ENCODE measurements at regions not wholly inside any gene's neighbourhood (a gene's known extent, or its start where the extent isn't known, plus 50 kb on each side); places are given as distances from the start of the nearest gene placed in this dataset.

DNA sequence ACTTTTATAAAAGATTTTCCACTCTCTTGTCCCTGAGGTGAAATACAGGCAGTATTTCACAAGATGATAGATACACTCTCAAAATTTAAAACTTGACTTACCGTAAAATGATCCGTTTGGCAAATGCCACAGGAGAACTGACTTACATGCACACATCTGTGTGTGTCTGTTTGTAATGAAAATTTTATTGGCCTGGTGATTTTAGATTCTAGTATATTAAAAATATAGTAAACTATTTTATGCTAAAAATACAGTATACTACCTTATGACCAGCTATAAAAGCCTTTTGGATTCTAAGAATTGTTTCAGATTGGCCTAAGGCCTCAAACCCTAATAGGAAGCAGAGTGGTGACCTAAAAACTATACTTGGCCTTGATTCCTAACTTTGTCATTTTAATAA, 362.7 kb downstream of the IPMK start:
- POLR2A ChIA-PET = no interaction called here

GRCh38 chr10:57898231-57898630, 369.5 kb downstream of the IPMK start:
- no peak for DNase-seq (ENCODE audit: low read depth, low spot score)
- ChIA-PET POLR2A (no interaction called here), CTCF (no interaction called here)
- H3K4me3 ChIP-seq (ENCODE audit: low read depth, low read length) = no peak overlapping the region
- H3K27me3 ChIP-seq (ENCODE audit: control insufficient read depth, insufficient read depth, low read length) = no peaks in the 10 kb centered on the region
- no peak overlapping the region for H3K27ac ChIP-seq (ENCODE audit: low read depth, low read length)
- H3K9me3 ChIP-seq (ENCODE audit: control insufficient read depth, insufficient read depth, low read length) = no peaks in the 10 kb centered on the region
- TF ChIP-seq, protein P1, sequence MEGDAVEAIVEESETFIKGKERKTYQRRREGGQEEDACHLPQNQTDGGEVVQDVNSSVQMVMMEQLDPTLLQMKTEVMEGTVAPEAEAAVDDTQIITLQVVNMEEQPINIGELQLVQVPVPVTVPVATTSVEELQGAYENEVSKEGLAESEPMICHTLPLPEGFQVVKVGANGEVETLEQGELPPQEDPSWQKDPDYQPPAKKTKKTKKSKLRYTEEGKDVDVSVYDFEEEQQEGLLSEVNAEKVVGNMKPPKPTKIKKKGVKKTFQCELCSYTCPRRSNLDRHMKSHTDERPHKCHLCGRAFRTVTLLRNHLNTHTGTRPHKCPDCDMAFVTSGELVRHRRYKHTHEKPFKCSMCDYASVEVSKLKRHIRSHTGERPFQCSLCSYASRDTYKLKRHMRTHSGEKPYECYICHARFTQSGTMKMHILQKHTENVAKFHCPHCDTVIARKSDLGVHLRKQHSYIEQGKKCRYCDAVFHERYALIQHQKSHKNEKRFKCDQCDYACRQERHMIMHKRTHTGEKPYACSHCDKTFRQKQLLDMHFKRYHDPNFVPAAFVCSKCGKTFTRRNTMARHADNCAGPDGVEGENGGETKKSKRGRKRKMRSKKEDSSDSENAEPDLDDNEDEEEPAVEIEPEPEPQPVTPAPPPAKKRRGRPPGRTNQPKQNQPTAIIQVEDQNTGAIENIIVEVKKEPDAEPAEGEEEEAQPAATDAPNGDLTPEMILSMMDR (IDR thresholded peaks at IDR 0.05; ENCODE audit: low read depth, low read length) = no peak

More for the DNA sequence above, 362.7 kb downstream of the IPMK start:
- H3K27me3 ChIP-seq (ENCODE audit: control insufficient read depth, insufficient read depth, low read length) = no peaks in the 10 kb centered on the region
- CTCF ChIA-PET = interaction anchor here (0.6 kb wide), 1 partner anchor 63 kb away, joined by 4 read pairs; no protein-coding TSS in a partner anchor
- no peaks in the 10 kb centered on the region for H3K9me3 ChIP-seq (ENCODE audit: control insufficient read depth, insufficient read depth, low read length)
- TF ChIP-seq, protein P1 (IDR thresholded peaks at IDR 0.05; ENCODE audit: low read depth, low read length) = no peak
- H3K27ac ChIP-seq (ENCODE audit: low read depth, low read length) = no peak overlapping the region
- no peak for DNase-seq (ENCODE audit: low read depth, low spot score)
- H3K4me3 ChIP-seq (ENCODE audit: low read depth, low read length) = no peak overlapping the region

- DNase-seq (ENCODE audit: low read depth, low spot score) = no peak
- ChIA-PET POLR2A (no interaction called here), CTCF (no interaction called here)
- TF ChIP-seq, protein P1 (IDR thresholded peaks at IDR 0.05; ENCODE audit: low read depth, low read length) = no peak
- Histone ChIP-seq H3K4me3 (ENCODE audit: low read depth, low read length) (no peak overlapping the region), H3K27ac (ENCODE audit: low read depth, low read length) (no peak overlapping the region), H3K27me3 (ENCODE audit: control insufficient read depth, insufficient read depth, low read length) (no peaks in the 10 kb centered on the region), H3K9me3 (ENCODE audit: control insufficient read depth, insufficient read depth, low read length) (no peaks in the 10 kb centered on the region)
These were observed 370.1 kb downstream of the IPMK start for GRCh38 chr10:57897611-57898010.

GRCh38 chr10:57894361-57894760, 373.3 kb downstream of the IPMK start:
- H3K27me3 ChIP-seq (ENCODE audit: control insufficient read depth, insufficient read depth, low read length) = peaks cover 3% of the 10 kb centered on the region
- no peak overlapping the region for H3K27ac ChIP-seq (ENCODE audit: low read depth, low read length)
- POLR2A ChIA-PET = no interaction called here
- TF ChIP-seq, protein P1 (IDR thresholded peaks at IDR 0.05; ENCODE audit: low read depth, low read length) = no peak
- DNase-seq (ENCODE audit: low read depth, low spot score) = no peak
- H3K9me3 ChIP-seq (ENCODE audit: control insufficient read depth, insufficient read depth, low read length) = no peaks in the 10 kb centered on the region
- no peak overlapping the region for H3K4me3 ChIP-seq (ENCODE audit: low read depth, low read length)
- CTCF ChIA-PET = no interaction called here

DNA sequence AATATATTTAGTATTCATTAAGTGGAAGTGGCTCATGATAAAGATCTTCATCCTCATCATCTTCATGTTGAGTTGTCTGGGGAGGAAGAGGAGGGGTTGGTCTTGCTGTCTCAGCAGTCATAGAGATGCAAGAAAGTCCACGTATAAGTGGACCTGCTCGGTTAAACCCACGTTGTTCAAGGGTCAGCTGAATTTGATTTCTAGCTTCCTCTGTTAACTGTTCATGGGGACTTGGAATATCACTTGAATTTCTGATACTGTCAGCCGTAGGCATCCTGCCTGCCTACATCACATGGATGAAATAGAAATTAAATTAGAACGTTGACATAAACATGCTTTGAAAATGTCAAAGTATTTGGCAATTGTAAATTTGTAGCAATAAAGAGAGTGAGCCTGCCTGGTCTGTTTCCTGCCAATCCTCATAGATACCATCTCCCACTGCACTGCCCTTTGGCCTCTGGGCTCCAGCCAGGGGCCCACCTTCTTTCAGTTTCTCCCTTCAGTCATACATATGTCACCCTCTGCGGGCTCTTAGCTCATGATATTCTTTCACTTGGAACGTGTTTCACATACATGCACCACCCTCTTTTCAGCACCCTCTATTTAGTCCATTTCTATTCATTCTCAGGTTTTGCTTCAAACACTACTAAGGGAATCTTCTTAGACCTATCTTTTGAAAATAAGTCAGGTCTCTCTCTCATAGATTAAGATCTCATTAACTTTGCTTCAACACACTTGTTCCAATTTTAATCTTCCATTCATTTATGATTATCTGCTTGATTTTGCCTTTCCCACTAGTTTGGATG, 376.3 kb downstream of the IPMK start:
- no peak for DNase-seq (ENCODE audit: low read depth, low spot score)
- Histone ChIP-seq H3K27me3 (ENCODE audit: control insufficient read depth, insufficient read depth, low read length) (peaks cover 3% of the 10 kb centered on the region), H3K4me3 (ENCODE audit: low read depth, low read length) (no peak overlapping the region), H3K27ac (ENCODE audit: low read depth, low read length) (no peak overlapping the region), H3K9me3 (ENCODE audit: control insufficient read depth, insufficient read depth, low read length) (no peaks in the 10 kb centered on the region)
- POLR2A ChIA-PET = no interaction called here
- TF ChIP-seq, protein P1 (IDR thresholded peaks at IDR 0.05; ENCODE audit: low read depth, low read length) = no peak
- CTCF ChIA-PET = no interaction called here

All from AG04450 (cell line).